ENCODE measurements at regions not wholly inside any gene's neighbourhood (a gene's known extent, or its start where the extent isn't known, plus 50 kb on each side); places are given as distances from the start of the nearest gene placed in this dataset.

DNA sequence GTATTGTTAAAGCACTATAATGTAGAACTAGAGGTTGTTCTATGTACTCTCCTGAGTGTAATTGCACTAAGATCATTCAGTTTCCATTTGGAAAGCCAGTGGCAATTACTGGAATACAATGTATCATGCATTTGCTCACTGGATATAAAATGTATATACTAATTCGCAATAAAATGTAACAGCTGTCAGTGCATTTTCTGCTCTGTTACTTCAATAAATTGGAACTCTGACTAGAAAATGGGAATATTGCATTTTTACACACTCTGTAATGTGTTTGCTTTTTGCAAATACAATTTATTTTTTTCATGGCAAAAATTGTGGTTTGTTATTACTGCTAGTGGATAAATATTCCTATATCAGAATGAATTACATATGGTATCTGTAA, 893.8 kb upstream of the POU3F3 start:
- Histone ChIP-seq H3K4me1 (ENCODE audit: control insufficient read depth in 2 of 2, insufficient read depth in 2 of 2, low read length in 1 of 2) (no peaks in the 10 kb centered on the region), H3K9me3 (ENCODE audit: control insufficient read depth in 2 of 2, insufficient read depth in 1 of 2, low read depth in 1 of 2, low read length in 1 of 2) (peaks cover 0 to 2% of the 10 kb centered on the region in 2 donors), H3K36me3 (ENCODE audit: control insufficient read depth in 2 of 2, insufficient read depth in 2 of 2, low read length in 1 of 2) (no peaks in the 10 kb centered on the region), H3K4me3 (ENCODE audit: low read depth in 1 of 2, low read length in 2 of 2) (no peak overlapping the region), H3K27me3 (ENCODE audit: control insufficient read depth in 1 of 2, insufficient read depth in 2 of 2, low read length in 2 of 2) (no peaks in the 10 kb centered on the region), H3K27ac (ENCODE audit: low read depth in 2 of 2, low read length in 1 of 2) (no peak overlapping the region)
- WGBS, 2 donors: 71 to 84% methylated on average over 1 of the region's 1 CpG

DNA sequence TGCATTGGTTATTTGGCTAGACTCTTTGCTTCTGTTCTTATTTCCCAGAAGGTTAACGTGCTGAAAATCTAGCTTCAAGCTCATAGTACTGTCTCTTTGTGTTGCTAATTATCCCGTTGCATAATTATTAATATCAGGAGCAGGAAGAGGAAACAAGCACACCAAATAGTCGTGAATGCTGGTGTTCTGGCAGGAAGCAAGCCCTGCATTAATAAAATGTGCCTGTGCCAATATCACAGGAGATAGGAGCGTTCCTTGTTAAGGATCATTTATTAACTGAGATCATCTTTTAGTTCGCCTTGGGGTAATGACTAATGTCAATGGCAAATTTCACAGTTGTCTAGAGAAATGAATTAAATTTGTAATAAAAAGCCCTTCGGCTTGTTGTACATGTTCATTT, 893.0 kb upstream of the POU3F3 start:
- no peaks in the 10 kb centered on the region for H3K36me3 ChIP-seq (ENCODE audit: control insufficient read depth in 2 of 2, insufficient read depth in 2 of 2, low read length in 1 of 2)
- H3K27ac ChIP-seq (ENCODE audit: low read depth in 2 of 2, low read length in 1 of 2): no peak overlapping the region
- H3K27me3 ChIP-seq (ENCODE audit: control insufficient read depth in 1 of 2, insufficient read depth in 2 of 2, low read length in 2 of 2): no peaks in the 10 kb centered on the region
- peaks cover 0 to 2% of the 10 kb centered on the region in 2 donors for H3K9me3 ChIP-seq (ENCODE audit: control insufficient read depth in 2 of 2, insufficient read depth in 1 of 2, low read depth in 1 of 2, low read length in 1 of 2)
- WGBS, 2 donors: 42 to 50% methylated on average over 6 of the region's 6 CpGs
- no peaks in the 10 kb centered on the region for H3K4me1 ChIP-seq (ENCODE audit: control insufficient read depth in 2 of 2, insufficient read depth in 2 of 2, low read length in 1 of 2)
- no peak overlapping the region for H3K4me3 ChIP-seq (ENCODE audit: low read depth in 1 of 2, low read length in 2 of 2)

DNA sequence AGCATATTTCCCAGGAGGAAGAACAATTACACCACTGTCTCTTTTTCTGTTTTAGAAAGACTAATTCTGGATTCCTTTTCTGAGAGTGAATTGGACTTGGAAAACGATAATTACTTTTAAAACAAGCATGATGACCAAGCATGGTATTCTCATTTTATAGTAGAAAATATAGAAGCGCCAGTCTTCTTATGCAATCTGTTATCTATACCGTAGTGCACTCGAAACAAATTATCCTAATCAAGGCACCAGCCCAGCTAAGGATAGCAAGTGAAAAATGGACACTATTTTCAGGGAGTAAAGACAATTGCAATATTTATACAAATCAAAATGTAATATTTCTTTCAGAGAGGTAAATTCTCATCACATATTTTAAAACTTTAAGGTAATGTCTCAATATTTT, 892.1 kb upstream of the POU3F3 start:
- no peaks in the 10 kb centered on the region for H3K27me3 ChIP-seq (ENCODE audit: control insufficient read depth in 1 of 2, insufficient read depth in 2 of 2, low read length in 2 of 2)
- no peak overlapping the region for H3K27ac ChIP-seq (ENCODE audit: low read depth in 2 of 2, low read length in 1 of 2)
- H3K36me3 ChIP-seq (ENCODE audit: control insufficient read depth in 2 of 2, insufficient read depth in 2 of 2, low read length in 1 of 2): no peaks in the 10 kb centered on the region
- H3K9me3 ChIP-seq (ENCODE audit: control insufficient read depth in 2 of 2, insufficient read depth in 1 of 2, low read depth in 1 of 2, low read length in 1 of 2): peaks cover 0 to 2% of the 10 kb centered on the region in 2 donors
- no peaks in the 10 kb centered on the region for H3K4me1 ChIP-seq (ENCODE audit: control insufficient read depth in 2 of 2, insufficient read depth in 2 of 2, low read length in 1 of 2)
- H3K4me3 ChIP-seq (ENCODE audit: low read depth in 1 of 2, low read length in 2 of 2): no peak overlapping the region
- WGBS, 2 donors: 78 to 80% methylated on average over 4 of the region's 4 CpGs

DNA sequence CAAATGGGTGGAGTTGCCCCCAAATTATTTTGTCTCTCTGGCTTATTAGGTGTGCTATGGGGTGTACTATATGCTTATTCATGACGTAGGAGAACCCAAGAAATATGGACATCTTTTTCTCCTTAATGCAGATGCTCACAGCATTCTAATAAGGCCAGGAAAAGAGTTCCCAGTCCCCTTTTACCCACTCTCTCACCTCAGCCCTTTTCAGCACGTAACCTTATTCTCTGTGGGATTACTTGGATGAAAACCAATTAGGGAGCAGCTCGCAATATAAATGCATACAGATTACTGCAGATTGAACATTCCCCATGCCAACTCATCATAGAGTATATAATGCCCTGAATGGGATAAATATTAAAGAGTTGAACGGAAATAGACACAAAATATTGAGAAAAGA, 891.2 kb upstream of the POU3F3 start:
- H3K27ac ChIP-seq (ENCODE audit: low read depth in 2 of 2, low read length in 1 of 2): no peak overlapping the region
- H3K36me3 ChIP-seq (ENCODE audit: control insufficient read depth in 2 of 2, insufficient read depth in 2 of 2, low read length in 1 of 2): no peaks in the 10 kb centered on the region
- no peaks in the 10 kb centered on the region for H3K4me1 ChIP-seq (ENCODE audit: control insufficient read depth in 2 of 2, insufficient read depth in 2 of 2, low read length in 1 of 2)
- no peaks in the 10 kb centered on the region for H3K27me3 ChIP-seq (ENCODE audit: control insufficient read depth in 1 of 2, insufficient read depth in 2 of 2, low read length in 2 of 2)
- peaks cover 0 to 2% of the 10 kb centered on the region in 2 donors for H3K9me3 ChIP-seq (ENCODE audit: control insufficient read depth in 2 of 2, insufficient read depth in 1 of 2, low read depth in 1 of 2, low read length in 1 of 2)
- 75 to 82% methylated on average over 4 of the region's 4 CpGs for WGBS, 2 donors
- no peak overlapping the region for H3K4me3 ChIP-seq (ENCODE audit: low read depth in 1 of 2, low read length in 2 of 2)

DNA sequence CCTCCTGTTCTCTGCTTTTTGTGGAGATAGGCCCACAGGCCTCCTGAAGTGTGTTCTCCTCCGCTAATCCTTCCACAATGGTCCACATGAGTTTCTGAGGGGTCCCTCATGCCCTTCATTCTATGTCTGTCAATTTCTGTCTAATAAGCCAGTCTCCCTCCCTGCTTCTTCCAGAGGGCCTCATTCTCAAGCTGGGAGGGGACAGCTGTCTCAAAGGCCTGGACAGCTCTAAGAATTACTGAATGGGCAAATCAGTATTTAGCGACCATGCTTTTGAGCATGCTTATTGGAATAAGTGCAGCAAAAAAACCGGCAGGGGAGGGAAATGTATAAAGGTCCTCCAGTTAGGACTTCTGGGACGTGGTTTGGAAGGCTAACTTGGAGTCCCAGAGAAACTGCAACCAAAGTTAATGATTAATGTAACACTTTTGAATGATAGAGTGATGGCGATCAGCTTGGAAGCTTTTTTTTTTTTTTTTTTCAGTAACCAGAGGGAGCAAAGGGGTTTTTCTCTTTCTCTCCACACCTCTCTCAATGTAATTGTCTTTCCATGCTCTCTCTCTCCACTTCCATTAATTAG, 890.7 kb upstream of the POU3F3 start:
- Histone ChIP-seq H3K27me3 (ENCODE audit: control insufficient read depth in 1 of 2, insufficient read depth in 2 of 2, low read length in 2 of 2) (no peaks in the 10 kb centered on the region), H3K4me1 (ENCODE audit: control insufficient read depth in 2 of 2, insufficient read depth in 2 of 2, low read length in 1 of 2) (no peaks in the 10 kb centered on the region), H3K9me3 (ENCODE audit: control insufficient read depth in 2 of 2, insufficient read depth in 1 of 2, low read depth in 1 of 2, low read length in 1 of 2) (peaks cover 0 to 2% of the 10 kb centered on the region in 2 donors), H3K36me3 (ENCODE audit: control insufficient read depth in 2 of 2, insufficient read depth in 2 of 2, low read length in 1 of 2) (no peaks in the 10 kb centered on the region), H3K4me3 (ENCODE audit: low read depth in 1 of 2, low read length in 2 of 2) (no peak overlapping the region), H3K27ac (ENCODE audit: low read depth in 2 of 2, low read length in 1 of 2) (no peak overlapping the region)
- 70% methylated on average over 5 of the region's 5 CpGs for WGBS, 2 donors

DNA sequence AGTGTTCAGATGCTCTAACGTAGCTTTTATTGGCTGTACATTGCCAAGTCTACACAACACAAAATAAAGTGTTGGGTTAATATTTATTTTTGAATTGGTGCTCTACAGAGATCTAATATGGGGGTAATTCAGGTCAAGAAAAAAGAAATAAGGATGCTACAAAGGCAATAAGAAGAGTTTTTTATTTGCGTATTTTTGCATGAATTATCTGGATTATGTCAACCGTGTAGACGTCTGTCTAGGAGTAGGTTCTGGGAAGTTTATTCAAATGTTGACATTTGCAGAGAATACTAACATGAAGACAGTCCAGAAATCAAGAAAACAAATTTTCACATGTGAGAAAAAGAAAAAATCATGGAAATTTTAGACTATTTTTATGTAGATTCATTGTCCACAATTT, 876.7 kb upstream of the POU3F3 start:
- Histone ChIP-seq H3K27ac (ENCODE audit: low read depth in 2 of 2, low read length in 1 of 2) (no peak overlapping the region), H3K4me3 (ENCODE audit: low read depth in 1 of 2, low read length in 2 of 2) (no peak overlapping the region), H3K27me3 (ENCODE audit: control insufficient read depth in 1 of 2, insufficient read depth in 2 of 2, low read length in 2 of 2) (no peaks in the 10 kb centered on the region), H3K36me3 (ENCODE audit: control insufficient read depth in 2 of 2, insufficient read depth in 2 of 2, low read length in 1 of 2) (no peaks in the 10 kb centered on the region), H3K9me3 (ENCODE audit: control insufficient read depth in 2 of 2, insufficient read depth in 1 of 2, low read depth in 1 of 2, low read length in 1 of 2) (no peaks in the 10 kb centered on the region), H3K4me1 (ENCODE audit: control insufficient read depth in 2 of 2, insufficient read depth in 2 of 2, low read length in 1 of 2) (no peaks in the 10 kb centered on the region)
- 84 to 85% methylated on average over 4 of the region's 4 CpGs for WGBS, 2 donors

DNA sequence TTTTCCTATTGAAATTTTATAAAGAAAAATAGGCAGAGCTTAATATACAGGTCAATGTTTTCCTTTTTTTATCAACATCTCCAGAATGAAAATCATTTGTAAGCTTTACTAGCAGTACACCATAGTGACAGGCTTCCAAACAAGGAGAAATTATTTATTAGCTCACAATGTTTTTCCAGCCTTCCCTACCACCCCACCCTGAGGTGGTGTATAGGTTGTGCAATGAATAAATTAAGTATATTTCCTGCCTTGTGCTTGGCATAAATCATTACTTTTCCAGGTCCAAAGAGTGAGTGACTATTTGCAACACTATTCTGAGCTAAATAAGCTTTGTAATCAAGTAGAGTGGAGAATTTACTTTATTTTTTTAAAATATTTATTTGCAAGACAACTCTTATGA, 876.2 kb upstream of the POU3F3 start:
- H3K27ac ChIP-seq (ENCODE audit: low read depth in 2 of 2, low read length in 1 of 2): no peak overlapping the region
- H3K36me3 ChIP-seq (ENCODE audit: control insufficient read depth in 2 of 2, insufficient read depth in 2 of 2, low read length in 1 of 2): no peaks in the 10 kb centered on the region
- H3K4me1 ChIP-seq (ENCODE audit: control insufficient read depth in 2 of 2, insufficient read depth in 2 of 2, low read length in 1 of 2): no peaks in the 10 kb centered on the region
- H3K27me3 ChIP-seq (ENCODE audit: control insufficient read depth in 1 of 2, insufficient read depth in 2 of 2, low read length in 2 of 2): no peaks in the 10 kb centered on the region
- no peak overlapping the region for H3K4me3 ChIP-seq (ENCODE audit: low read depth in 1 of 2, low read length in 2 of 2)
- H3K9me3 ChIP-seq (ENCODE audit: control insufficient read depth in 2 of 2, insufficient read depth in 1 of 2, low read depth in 1 of 2, low read length in 1 of 2): no peaks in the 10 kb centered on the region

DNA sequence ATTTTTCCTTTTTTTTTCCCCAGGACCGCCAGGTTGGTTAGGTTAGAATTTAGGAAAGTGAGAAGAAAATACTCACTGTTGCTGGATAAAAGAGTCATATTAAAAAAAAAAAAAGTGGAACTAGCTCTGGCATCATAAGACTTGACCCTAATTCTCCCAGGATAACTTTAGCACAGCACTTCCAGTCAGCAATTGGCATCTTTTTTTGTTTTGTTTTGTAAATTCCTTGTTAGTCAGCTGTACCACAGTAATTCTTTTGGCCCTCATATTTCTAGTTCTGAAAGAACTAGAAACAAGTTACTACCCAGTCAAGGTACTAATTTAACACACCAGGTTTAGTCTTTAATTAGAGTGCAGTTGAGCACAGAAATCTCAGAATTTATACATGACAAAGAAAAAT, 873.5 kb upstream of the POU3F3 start:
- Histone ChIP-seq H3K27ac (ENCODE audit: low read depth in 2 of 2, low read length in 1 of 2) (no peak overlapping the region), H3K9me3 (ENCODE audit: control insufficient read depth in 2 of 2, insufficient read depth in 1 of 2, low read depth in 1 of 2, low read length in 1 of 2) (no peaks in the 10 kb centered on the region), H3K27me3 (ENCODE audit: control insufficient read depth in 1 of 2, insufficient read depth in 2 of 2, low read length in 2 of 2) (no peaks in the 10 kb centered on the region), H3K4me1 (ENCODE audit: control insufficient read depth in 2 of 2, insufficient read depth in 2 of 2, low read length in 1 of 2) (no peaks in the 10 kb centered on the region), H3K4me3 (ENCODE audit: low read depth in 1 of 2, low read length in 2 of 2) (no peak overlapping the region), H3K36me3 (ENCODE audit: control insufficient read depth in 2 of 2, insufficient read depth in 2 of 2, low read length in 1 of 2) (no peaks in the 10 kb centered on the region)
- 71 to 93% methylated on average over 1 of the region's 1 CpG for WGBS, 2 donors

DNA sequence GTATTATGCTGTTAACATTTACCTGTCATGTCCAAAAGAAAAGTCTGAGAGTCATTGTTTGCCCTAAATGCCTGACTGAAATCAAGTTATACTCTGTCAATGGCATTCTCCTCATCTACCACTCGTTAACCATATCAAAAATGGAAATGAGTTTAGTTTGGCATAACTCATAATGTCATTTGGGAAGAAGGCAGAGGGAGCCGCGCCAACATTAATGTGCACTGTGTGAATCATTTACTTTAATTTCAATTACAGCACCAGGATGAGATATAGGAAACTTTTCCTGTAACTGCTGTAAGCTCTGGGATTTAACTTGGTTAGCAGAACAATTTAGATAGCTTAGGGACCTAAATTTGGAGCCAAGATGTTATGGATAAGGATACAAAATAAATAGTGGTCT, 871.2 kb upstream of the POU3F3 start:
- Histone ChIP-seq H3K4me1 (ENCODE audit: control insufficient read depth in 2 of 2, insufficient read depth in 2 of 2, low read length in 1 of 2) (no peaks in the 10 kb centered on the region), H3K27ac (ENCODE audit: low read depth in 2 of 2, low read length in 1 of 2) (no peak overlapping the region), H3K9me3 (ENCODE audit: control insufficient read depth in 2 of 2, insufficient read depth in 1 of 2, low read depth in 1 of 2, low read length in 1 of 2) (no peaks in the 10 kb centered on the region), H3K36me3 (ENCODE audit: control insufficient read depth in 2 of 2, insufficient read depth in 2 of 2, low read length in 1 of 2) (no peaks in the 10 kb centered on the region), H3K4me3 (ENCODE audit: low read depth in 1 of 2, low read length in 2 of 2) (no peak overlapping the region), H3K27me3 (ENCODE audit: control insufficient read depth in 1 of 2, insufficient read depth in 2 of 2, low read length in 2 of 2) (no peaks in the 10 kb centered on the region)
- WGBS, 2 donors: 48 to 59% methylated on average over 3 of the region's 3 CpGs

DNA sequence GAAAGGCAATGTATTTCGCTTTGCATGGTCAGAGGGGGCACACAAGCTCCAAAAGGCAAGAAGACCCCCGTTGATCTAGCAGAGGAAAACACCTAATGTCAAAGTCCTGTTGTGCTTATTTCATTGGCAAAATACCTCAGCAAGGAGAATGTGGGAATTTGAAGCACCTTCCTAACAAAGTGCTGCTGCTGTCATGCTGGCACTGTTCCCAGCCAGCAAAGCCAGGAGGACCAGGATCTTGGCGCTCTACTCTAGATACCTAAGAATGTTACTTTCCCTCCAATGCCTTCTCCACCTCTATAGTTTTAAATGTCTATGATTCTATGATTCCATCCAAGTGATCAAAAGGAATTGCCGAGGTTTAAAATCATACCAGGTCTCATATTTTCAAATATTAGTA, 867.9 kb upstream of the POU3F3 start:
- 73 to 80% methylated on average over 4 of the region's 4 CpGs for WGBS, 2 donors
- H3K4me1 ChIP-seq (ENCODE audit: control insufficient read depth in 2 of 2, insufficient read depth in 2 of 2, low read length in 1 of 2): no peaks in the 10 kb centered on the region
- H3K9me3 ChIP-seq (ENCODE audit: control insufficient read depth in 2 of 2, insufficient read depth in 1 of 2, low read depth in 1 of 2, low read length in 1 of 2): no peaks in the 10 kb centered on the region

More for the DNA sequence above, 867.9 kb upstream of the POU3F3 start:
- Histone ChIP-seq H3K27ac (ENCODE audit: low read depth in 2 of 2, low read length in 1 of 2) (no peak overlapping the region), H3K4me3 (ENCODE audit: low read depth in 1 of 2, low read length in 2 of 2) (no peak overlapping the region), H3K36me3 (ENCODE audit: control insufficient read depth in 2 of 2, insufficient read depth in 2 of 2, low read length in 1 of 2) (no peaks in the 10 kb centered on the region), H3K27me3 (ENCODE audit: control insufficient read depth in 1 of 2, insufficient read depth in 2 of 2, low read length in 2 of 2) (no peaks in the 10 kb centered on the region)
